HL-60/S4 (cell line): ENCODE measurements at regions not wholly inside any gene's neighbourhood (a gene's known extent, or its start where the extent isn't known, plus 50 kb on each side); places are given as distances from the start of the nearest gene placed in this dataset.
"Not testable (repeated sequence)": the region's sequence is repeated elsewhere in the genome, so short reads cannot be mapped to it uniquely, and the experiment has no call there.

Experiments
- in situ Hi-C: fragments of 300-500 bp; cut with MboI; formaldehyde crosslinking; loops from 2 replicates; pipeline ENCODE4 v1.14.3; 2022; ENCODE audit warnings: low sequenced_read_pairs

DNA sequence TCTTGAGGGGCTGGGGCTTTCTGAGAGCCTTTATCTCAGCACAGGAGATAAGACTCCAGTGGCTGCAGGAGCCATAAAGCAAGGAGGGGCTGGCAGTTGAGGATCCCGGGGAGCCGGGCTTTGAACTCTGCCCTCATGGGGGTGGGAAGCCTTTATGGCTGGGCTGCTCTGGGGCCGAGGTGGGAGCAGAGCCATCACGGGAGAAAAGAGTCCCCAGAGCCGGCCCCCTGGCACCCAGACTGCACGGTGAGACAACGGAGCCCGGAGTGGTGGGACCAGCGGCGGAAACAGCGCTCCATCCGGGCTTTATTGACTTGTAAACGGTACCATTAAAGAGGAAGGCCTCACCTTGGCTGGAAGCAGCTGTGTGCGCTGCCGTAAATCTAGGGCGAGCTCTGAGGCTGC is 162.6 kb downstream of the MYCN start:
- in situ Hi-C loops: no loop called here

DNA sequence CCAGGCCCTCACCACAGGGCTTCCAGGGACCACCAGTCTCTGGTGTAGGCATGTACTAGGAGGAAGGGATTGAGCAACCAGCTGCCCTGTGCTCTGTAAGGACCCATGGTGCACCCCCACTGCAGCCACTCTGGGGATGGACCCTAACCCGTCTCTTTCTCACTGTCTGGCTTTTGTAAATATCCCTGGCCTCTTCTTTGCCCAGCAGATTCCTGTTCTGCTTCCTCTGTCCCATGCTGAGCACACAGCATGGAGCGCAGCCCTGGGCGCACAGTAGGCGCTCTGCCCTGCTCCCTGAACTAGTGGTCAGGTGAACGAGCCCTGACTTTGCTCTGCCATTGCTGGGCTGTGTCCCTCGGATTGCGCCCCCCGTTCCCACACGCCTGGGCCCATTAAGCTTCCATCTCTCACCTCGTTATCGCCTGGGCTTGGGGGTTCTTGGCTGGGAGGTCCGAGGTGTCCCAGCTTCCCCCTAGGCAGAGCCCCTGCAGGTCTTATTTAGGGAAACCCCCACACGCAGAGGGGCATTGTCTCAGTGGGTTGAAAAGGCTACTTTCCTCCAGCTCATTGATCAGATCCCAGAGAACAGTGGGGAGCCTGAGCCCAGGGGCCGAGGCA is 162.1 kb downstream of the MYCN start:
- in situ Hi-C loops: no loop called here

GRCh38 chr2:16101196-16101595 is 160.8 kb downstream of the MYCN start:
- in situ Hi-C loops: no loop called here

DNA sequence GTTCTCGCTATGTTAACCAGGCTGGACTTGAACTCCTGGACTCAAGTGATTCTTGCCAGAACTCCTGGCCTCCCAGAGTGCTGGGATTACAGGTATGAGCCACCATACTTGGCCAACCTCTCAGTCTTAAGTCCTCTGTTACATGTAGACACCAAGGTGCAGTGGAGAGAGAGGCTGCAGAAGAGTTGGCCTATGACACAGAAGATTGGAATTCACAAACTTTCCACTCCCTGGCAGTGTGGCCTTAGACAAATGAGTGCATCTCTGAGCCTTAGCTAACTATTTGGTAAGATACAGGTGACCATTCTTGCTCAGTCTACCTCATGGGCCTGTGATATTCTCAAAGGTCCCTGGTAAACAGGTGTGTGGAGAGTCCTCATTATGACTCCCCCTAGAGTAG is 159.7 kb downstream of the MYCN start:
- in situ Hi-C loops: no loop called here

DNA sequence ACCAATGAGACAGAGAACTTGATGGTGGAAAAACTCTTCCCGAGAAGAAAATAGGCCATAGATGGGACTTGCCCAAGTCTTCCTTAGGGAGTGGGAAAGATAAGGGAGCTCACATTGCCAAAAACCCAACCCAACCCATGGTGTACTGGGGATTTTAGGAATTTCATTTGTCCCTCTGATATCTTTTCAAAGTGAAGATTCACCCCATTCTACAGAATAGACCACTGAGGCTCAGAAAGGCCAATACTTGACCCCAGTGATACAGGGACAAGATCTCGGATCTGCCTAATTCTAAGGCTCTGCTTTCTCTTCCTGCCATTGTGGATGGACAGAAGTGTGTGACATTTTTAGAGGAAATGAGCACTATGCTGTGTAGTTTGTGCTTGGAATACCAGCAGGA is 159.0 kb downstream of the MYCN start:
- in situ Hi-C loops: no loop called here

DNA sequence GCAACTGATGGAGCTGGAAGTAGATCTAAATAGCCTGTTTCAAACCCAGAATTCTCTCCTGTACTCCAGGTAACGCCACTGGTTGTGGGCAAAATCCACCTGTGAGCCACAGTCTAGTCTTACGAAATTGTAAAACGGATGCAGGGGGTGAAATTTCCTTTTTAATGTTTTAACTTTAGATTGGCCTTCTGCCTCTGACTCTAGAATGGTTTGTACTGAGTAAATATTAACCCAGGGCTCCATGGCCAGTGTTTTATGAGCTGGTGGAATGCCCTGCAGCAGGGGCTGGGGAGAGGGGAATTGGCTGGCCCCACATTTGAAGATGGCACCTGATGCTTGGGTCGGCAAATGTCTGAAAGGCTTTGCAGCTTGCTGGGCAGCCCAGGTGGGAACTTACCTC is 156.6 kb downstream of the MYCN start:
- in situ Hi-C loops: no loop called here

DNA sequence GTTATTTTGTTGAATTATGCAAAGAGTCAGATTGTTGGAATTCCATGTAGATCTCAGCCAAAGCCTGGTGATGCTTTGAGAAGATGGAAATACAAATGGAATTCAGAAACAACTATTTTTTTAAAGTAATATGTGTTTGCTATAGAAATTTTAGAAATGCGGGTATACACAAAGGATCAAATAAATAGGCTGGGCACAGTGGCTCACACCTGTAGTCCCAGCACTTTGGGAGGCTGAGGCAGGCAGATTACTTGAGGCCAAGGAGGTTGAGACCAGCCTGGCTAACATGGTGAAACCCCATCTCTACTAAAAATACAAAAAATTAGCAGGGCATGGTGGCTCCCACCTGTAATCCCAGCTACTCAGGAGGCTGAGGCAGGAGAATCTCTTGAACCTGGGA is 155.1 kb downstream of the MYCN start:
- in situ Hi-C loops: not testable (repeated sequence)

GRCh38 chr2:16094811-16095210 is 154.5 kb downstream of the MYCN start:
- in situ Hi-C loops: no loop called here

DNA sequence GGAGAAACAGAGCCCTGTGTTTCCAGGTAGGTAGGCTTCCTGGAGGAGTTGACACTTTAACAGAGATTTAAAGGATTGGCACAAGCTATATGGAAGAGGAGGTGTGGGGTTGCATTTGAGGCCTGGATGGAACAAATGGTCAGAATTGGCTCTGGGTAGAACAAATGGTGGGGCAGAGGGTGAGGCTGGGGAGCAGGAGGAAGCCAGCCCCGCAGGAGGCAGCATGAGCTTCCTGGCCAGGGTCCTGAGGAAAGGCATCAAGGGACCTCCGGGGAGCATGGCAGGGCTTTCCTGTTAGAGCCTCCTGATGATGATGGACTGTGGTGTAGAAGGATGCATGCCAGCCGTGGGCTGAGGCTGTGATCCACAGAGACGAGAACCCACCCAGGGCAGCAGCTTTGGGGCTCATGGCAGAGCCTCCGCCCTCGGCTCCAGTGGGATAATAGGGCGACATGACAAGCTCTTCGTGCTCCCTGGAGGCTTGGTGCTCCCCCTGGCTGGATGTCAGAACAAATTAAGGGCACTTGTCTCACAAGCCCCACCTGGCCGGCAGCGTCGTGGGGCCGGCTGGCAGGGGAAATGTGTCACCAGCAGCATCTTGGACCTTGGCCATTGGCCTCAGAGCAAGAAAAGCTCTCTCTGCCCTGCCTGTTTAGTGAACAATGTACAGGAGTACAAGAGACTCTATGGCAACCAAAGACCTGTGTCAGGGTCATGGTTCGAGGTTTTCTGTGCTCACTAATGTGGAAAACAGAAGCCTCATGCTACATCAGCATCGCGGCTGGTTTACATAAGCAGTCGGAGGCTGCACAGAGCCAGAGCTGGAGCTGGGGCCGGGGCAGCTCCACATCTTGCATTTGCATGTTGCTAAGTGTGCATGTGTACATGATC is 153.5 kb downstream of the MYCN start:
- in situ Hi-C loops: no loop called here

GRCh38 chr2:16092861-16093638 is 152.7 kb downstream of the MYCN start:
- in situ Hi-C loops: no loop called here

GRCh38 chr2:16091576-16092282 is 151.4 kb downstream of the MYCN start:
- in situ Hi-C loops: no loop called here

DNA sequence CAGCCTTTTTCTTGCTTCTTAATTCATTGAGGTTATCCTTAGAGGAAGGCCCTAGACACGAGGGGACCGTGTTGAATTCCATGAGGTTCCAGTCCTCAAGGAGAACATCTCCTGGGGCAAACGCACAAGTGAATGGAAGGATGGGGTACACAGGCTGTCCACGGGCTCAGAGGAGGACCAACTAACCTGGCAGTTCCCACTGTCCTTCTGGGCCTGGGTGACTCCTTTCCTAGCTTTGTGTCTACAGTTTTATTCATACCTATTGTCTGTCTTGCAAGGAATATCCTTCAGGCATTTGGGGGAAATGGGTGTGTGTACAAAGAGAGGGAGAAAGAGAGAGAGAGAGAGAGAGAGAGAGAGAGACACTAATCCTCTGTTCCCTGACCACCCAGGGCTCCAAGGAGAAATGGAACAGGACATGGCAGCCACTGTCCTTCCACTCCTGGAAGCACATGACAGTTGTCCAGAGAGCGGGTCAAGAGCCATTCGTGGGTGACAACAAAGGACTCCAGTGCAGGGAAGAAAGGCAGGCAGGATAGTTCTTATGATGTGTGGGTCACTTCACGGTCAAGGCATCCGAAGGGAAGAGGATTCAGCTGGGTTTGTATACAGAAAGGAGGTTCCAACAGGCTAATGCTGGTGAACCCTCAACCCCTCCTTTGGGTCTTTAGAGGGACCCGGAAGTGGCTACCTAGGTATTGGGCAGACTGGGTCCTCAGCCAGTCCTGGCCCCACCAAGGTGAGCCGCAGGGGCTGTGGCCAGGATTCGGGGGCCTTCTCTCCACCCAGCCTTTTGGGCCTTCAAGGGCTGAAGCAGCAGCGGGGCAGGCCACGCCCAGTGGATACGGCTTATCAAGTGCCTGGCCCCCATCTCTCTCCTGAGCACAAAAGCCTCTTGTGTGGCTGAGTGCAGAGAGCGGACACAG is 150.6 kb downstream of the MYCN start:
- in situ Hi-C loops: no loop called here

DNA sequence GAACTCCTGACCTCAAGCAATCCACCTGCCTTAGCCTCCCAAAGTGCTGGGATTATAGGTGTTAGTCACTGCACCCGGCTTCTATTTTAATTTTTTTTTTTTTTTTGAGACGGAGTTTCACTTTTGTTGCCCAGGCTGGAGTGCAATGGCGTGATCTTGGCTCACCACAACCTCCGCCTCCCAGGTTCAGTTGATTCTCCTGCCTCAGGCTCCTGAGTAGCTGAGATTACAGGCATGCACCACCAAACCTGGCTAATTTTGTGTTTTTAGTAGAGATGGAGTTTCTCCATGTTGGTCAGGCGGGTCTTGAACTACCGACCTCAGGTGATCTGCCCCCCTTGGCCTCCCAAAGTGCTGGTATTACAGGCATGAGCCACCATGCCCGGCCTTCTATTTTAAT is 149.1 kb downstream of the MYCN start:
- in situ Hi-C loops: not testable (repeated sequence)

- in situ Hi-C loops: no loop called here
Measured at GRCh38 chr2:16088802-16089112, 148.4 kb downstream of the MYCN start.

DNA sequence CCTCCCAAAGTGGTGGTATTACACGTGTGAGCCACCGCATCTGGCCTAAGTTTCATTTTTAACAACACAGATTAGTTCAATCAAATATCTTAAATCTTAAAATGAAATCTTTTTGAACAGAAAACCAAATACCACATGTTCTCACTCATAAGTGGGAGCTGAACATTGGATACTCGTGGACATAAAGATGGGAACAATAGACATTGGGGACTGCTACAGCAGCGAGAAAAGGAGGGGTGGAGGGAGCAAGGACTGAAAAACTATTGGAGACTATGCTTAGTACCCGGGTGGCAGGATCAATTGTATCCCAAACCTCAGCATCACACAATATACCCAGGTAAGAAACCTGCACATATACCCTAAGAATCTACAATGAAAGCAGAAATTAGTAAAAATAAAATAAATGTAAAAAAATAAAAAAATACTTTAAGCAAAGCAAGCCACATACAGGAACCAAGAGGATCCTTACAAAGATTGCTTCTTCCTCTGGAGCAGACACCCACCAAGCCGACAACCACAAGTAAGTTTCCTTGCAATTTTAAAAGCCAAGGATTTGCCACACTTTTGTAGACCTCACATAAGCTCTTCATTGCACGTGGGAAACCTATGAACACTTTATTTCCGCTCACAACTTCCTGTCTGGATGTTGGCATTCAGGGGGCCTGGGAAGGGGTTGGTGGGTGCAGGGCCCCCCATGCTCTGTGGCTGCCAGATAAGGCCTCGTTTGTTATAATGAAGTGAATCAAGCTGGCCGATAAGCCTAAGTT is 147.9 kb downstream of the MYCN start:
- in situ Hi-C loops: no loop called here

DNA sequence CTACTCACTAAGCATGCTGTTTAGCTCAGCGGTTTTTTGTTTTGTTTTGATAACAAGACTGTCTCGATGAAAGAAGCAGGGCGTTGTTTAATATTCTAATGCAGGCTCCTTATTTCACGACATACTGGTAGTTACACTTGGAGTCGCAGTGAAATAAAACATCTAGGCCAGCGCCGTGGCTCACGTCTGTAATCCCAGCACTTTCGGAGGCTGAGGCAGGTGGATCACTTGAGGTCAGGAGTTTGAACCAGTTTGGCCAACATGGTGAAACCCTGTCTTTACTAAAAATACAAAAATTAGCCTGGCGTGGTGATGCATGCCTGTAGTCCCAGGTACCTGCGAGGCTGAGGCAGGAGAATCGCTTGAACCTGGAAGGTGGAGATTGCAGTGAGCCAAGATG is 145.8 kb downstream of the MYCN start:
- in situ Hi-C loops: not testable (repeated sequence)

- in situ Hi-C loops: no loop called here
Measured at GRCh38 chr2:16085073-16085472, 144.7 kb downstream of the MYCN start.

DNA sequence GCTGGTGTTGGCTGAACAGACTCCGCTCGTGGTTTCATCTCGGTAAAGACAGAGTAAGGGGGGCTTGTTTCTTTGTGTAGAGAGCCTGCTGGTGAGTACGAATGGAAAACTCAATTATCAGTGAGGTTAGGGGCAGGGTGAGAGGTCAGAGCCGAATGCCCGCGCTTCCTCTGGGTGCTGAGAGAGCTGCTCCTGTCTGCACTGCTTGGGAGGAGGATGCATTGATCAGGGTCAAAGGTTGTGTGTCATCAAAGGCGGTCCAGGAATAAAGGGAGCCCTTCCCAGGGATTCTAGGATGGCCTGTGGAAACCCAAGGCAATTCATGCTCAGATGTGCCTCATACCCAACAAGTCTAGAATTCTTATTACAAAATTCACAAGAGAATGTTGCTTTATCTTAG is 143.9 kb downstream of the MYCN start:
- in situ Hi-C loops: no loop called here

DNA sequence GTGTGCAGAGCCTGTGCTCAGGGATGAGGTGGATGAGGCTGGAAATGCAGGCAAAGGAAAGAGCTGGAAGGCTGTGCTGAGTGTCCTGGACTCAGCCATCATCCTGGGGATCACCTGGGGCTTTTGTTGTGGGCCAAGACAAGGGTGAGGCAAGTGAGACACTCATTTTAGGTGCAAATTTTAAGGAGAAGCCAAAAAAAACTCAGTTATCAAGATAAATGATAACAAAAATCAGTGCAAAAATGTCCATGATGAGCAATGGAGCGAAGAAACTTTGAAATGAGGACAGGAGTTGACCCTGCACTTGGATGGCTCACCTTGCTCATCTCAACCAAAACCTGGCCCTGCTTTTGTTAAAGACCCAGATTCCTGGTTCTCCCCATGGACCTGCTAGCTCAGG is 141.9 kb downstream of the MYCN start:
- in situ Hi-C loops: no loop called here
